ENCODE measurements at regions not wholly inside any gene's neighbourhood (a gene's known extent, or its start where the extent isn't known, plus 50 kb on each side); places are given as distances from the start of the nearest gene placed in this dataset.

DNA sequence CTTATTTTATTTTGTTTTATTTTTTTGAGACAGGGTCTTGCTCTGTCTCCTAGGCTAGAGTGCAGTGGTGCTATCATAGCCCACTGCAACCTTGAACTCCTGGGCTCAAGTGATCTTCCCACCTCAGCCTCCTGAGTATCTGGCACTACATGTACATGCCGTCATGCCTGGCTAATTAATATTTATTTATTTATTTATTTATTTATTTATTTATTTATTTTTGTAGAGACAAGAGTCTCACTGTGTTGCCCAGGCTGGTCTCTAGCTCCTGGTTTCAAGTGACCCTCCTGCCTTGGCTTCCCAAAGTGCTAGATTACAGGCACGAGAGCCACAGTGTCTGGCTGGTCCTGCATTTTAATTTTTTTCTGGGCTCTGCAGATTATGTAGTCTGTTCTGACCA lies 84.9 kb upstream of the BCOR start:
- TF ChIP-seq POLR2AphosphoS5 (IDR thresholded peaks at IDR 0.05) (no peak), POLR2A (IDR thresholded peaks at IDR 0.05; ENCODE audit: low read depth) (no peak), EP300 (IDR thresholded peaks at IDR 0.05) (no peak)
- TF ChIP-seq, protein P1, sequence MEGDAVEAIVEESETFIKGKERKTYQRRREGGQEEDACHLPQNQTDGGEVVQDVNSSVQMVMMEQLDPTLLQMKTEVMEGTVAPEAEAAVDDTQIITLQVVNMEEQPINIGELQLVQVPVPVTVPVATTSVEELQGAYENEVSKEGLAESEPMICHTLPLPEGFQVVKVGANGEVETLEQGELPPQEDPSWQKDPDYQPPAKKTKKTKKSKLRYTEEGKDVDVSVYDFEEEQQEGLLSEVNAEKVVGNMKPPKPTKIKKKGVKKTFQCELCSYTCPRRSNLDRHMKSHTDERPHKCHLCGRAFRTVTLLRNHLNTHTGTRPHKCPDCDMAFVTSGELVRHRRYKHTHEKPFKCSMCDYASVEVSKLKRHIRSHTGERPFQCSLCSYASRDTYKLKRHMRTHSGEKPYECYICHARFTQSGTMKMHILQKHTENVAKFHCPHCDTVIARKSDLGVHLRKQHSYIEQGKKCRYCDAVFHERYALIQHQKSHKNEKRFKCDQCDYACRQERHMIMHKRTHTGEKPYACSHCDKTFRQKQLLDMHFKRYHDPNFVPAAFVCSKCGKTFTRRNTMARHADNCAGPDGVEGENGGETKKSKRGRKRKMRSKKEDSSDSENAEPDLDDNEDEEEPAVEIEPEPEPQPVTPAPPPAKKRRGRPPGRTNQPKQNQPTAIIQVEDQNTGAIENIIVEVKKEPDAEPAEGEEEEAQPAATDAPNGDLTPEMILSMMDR (IDR thresholded peaks at IDR 0.05), result no peak

Data from esophagus muscularis mucosa (tissue), 4 donors.